ENCODE measurements at regions not wholly inside any gene's neighbourhood (a gene's known extent, or its start where the extent isn't known, plus 50 kb on each side); places are given as distances from the start of the nearest gene placed in this dataset.

DNA sequence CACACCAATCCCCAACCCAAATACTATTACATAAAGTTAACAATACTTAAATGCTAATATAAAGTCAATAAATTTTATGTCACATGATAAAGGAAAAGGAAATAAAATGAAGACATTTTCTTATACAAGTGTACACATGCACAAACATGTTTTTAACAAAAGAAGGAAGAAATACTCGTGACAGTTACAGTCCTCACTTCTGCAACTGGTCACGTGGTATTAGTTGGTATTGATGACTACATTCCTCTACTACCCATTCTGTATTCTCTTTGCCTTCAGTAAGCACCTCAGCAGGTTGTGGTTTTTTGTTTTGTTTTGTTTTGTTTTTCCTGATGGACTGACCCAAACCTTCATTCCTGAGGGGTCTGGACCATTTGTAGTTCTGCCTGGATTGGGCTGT lies 176.9 kb upstream of the CCNH start:
- Histone ChIP-seq H3K27ac (ENCODE audit: low read depth in 2 of 2, low read length in 1 of 2) (no peak overlapping the region), H3K9ac (no peak overlapping the region), H2AFZ (ENCODE audit: low read depth) (no peak overlapping the region), H4K20me1 (ENCODE audit: insufficient read depth) (no peaks in the 10 kb centered on the region), H3F3A (replicated peaks; ENCODE audit: insufficient read depth) (no peaks in the 10 kb centered on the region), H3K4me2 (no peak overlapping the region), H3K4me1 (ENCODE audit: control insufficient read depth in 1 of 2, insufficient read depth in 2 of 2, low read depth in 1 of 2, low read length in 1 of 2) (no peaks in the 10 kb centered on the region), H3K9me2 (no peaks in the 10 kb centered on the region), H3K4me3 (ENCODE audit: low read depth in 2 of 2, low read length in 1 of 2) (no peak overlapping the region), H3K9me3 (no peaks in the 10 kb centered on the region), H3K79me2 (ENCODE audit: insufficient read depth) (no peaks in the 10 kb centered on the region), H3K36me3 (replicated peaks in 1 of 2; ENCODE audit: control insufficient read depth in 1 of 2, insufficient read depth in 2 of 2, low read length in 1 of 2) (no peaks in the 10 kb centered on the region), H3K27me3 (ENCODE audit: insufficient read depth) (no peaks in the 10 kb centered on the region)
- DNase-seq = no peak
- 5% methylated on average over 2 of the region's 2 CpGs for WGBS (ENCODE audit: low lambda C conversion rate)
- TF ChIP-seq GATA2 (CRISPR knock-in tag; IDR thresholded peaks at IDR 0.05) (no peak), YY1 (IDR thresholded peaks at IDR 0.05; ENCODE audit: low read depth) (no peak), GABPA (IDR thresholded peaks at IDR 0.05; ENCODE audit: low read depth) (no peak), EP300 (IDR thresholded peaks at IDR 0.05; ENCODE audit: borderline replicate concordance in 1 of 2, low read depth in 1 of 2, low read length in 1 of 2) (no peak), TAF1 (IDR thresholded peaks at IDR 0.05; ENCODE audit: borderline replicate concordance, low read depth, low read length) (no peak), ELF1 (IDR thresholded peaks at IDR 0.05) (no peak), MAX (IDR thresholded peaks at IDR 0.05; ENCODE audit: low read depth) (no peak), TCF12 (IDR thresholded peaks at IDR 0.05) (no peak), REST (IDR thresholded peaks at IDR 0.05; ENCODE audit: low read depth, low read length) (no peak), SIN3A (IDR thresholded peaks at IDR 0.05; ENCODE audit: borderline replicate concordance, low read depth, low read length) (no peak), NRF1 (IDR thresholded peaks at IDR 0.05; ENCODE audit: low read depth, low read length) (no peak)
- TF ChIP-seq, protein P1, sequence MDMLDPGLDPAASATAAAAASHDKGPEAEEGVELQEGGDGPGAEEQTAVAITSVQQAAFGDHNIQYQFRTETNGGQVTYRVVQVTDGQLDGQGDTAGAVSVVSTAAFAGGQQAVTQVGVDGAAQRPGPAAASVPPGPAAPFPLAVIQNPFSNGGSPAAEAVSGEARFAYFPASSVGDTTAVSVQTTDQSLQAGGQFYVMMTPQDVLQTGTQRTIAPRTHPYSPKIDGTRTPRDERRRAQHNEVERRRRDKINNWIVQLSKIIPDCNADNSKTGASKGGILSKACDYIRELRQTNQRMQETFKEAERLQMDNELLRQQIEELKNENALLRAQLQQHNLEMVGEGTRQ (IDR thresholded peaks at IDR 0.05; ENCODE audit: borderline replicate concordance, low read depth, low read length) = no peak
- TF ChIP-seq, protein P2, sequence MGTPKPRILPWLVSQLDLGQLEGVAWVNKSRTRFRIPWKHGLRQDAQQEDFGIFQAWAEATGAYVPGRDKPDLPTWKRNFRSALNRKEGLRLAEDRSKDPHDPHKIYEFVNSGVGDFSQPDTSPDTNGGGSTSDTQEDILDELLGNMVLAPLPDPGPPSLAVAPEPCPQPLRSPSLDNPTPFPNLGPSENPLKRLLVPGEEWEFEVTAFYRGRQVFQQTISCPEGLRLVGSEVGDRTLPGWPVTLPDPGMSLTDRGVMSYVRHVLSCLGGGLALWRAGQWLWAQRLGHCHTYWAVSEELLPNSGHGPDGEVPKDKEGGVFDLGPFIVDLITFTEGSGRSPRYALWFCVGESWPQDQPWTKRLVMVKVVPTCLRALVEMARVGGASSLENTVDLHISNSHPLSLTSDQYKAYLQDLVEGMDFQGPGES (IDR thresholded peaks at IDR 0.05; ENCODE audit: low read depth, low read length) = no peak
- CTCF ChIA-PET = no interaction called here
- POLR2A ChIA-PET = no interaction called here

All from SK-N-SH (cell line).